ENCODE measurements at regions not wholly inside any gene's neighbourhood (a gene's known extent, or its start where the extent isn't known, plus 50 kb on each side); places are given as distances from the start of the nearest gene placed in this dataset.
"Not testable (repeated sequence)": the region's sequence is repeated elsewhere in the genome, so short reads cannot be mapped to it uniquely, and the experiment has no call there.

DNA sequence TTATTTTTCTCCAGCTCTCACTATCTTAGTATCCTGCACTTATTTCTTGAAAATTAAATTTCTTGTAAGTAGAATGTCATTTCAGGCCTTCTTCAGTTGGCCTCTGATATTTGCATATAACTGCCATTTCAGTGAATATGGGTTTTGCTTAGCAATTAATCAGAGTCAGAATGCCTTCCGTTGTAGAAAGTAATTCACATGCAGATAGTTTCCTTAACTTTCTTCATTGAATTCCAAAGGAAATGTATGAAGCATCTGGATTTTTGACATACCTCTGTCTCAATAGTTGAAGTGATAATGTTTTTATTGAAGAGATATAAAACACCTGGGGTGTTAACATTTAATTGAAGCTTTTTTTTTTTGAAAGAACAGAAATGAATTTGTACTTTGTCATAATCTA, 914.1 kb upstream of the NXPH2 start:
- no peaks in the 10 kb centered on the region for H3K27me3 ChIP-seq
- H3K4me3 ChIP-seq, result no peak overlapping the region
- TF ChIP-seq, protein P1, sequence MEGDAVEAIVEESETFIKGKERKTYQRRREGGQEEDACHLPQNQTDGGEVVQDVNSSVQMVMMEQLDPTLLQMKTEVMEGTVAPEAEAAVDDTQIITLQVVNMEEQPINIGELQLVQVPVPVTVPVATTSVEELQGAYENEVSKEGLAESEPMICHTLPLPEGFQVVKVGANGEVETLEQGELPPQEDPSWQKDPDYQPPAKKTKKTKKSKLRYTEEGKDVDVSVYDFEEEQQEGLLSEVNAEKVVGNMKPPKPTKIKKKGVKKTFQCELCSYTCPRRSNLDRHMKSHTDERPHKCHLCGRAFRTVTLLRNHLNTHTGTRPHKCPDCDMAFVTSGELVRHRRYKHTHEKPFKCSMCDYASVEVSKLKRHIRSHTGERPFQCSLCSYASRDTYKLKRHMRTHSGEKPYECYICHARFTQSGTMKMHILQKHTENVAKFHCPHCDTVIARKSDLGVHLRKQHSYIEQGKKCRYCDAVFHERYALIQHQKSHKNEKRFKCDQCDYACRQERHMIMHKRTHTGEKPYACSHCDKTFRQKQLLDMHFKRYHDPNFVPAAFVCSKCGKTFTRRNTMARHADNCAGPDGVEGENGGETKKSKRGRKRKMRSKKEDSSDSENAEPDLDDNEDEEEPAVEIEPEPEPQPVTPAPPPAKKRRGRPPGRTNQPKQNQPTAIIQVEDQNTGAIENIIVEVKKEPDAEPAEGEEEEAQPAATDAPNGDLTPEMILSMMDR (IDR thresholded peaks at IDR 0.05), result no peak
- no peak overlapping the region for H3K27ac ChIP-seq
- intact Hi-C loops (cut with DNase I), result no loop called here
- ATAC-seq (no peak), DNase-seq (no peak)
- peaks cover 0 to 4% of the 10 kb centered on the region in 2 donors for H3K9me3 ChIP-seq
- H3K4me1 ChIP-seq, result no peaks in the 10 kb centered on the region
- no peaks in the 10 kb centered on the region for H3K36me3 ChIP-seq

DNA sequence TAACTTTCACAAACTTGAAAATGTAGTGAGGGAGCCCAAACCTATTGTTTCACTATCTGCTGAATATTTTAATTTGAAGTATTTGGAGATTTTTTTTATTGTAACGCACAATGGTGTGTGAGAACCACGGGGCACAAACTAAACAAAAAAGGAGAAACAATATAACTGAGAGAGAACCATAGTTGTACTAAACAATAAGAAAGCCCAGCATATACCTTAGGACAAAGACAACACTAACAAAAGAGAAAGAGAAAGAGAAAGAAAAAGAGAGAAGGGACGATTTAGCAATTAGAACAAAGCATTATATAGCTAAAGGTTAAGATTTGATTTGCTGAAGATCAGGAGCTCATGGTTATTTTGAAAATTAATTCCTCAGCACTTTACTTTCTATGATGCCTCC, 906.0 kb upstream of the NXPH2 start:
- ATAC-seq (no peak), DNase-seq (no peak)
- no peak overlapping the region for H3K27ac ChIP-seq
- H3K4me3 ChIP-seq, result no peak overlapping the region
- H3K36me3 ChIP-seq, result no peaks in the 10 kb centered on the region
- intact Hi-C loops (cut with DNase I), result no loop called here
- no peaks in the 10 kb centered on the region for H3K27me3 ChIP-seq
- TF ChIP-seq, protein P1 (IDR thresholded peaks at IDR 0.05), result no peak
- H3K4me1 ChIP-seq, result no peaks in the 10 kb centered on the region
- H3K9me3 ChIP-seq, result peaks cover 0 to 8% of the 10 kb centered on the region in 2 donors

DNA sequence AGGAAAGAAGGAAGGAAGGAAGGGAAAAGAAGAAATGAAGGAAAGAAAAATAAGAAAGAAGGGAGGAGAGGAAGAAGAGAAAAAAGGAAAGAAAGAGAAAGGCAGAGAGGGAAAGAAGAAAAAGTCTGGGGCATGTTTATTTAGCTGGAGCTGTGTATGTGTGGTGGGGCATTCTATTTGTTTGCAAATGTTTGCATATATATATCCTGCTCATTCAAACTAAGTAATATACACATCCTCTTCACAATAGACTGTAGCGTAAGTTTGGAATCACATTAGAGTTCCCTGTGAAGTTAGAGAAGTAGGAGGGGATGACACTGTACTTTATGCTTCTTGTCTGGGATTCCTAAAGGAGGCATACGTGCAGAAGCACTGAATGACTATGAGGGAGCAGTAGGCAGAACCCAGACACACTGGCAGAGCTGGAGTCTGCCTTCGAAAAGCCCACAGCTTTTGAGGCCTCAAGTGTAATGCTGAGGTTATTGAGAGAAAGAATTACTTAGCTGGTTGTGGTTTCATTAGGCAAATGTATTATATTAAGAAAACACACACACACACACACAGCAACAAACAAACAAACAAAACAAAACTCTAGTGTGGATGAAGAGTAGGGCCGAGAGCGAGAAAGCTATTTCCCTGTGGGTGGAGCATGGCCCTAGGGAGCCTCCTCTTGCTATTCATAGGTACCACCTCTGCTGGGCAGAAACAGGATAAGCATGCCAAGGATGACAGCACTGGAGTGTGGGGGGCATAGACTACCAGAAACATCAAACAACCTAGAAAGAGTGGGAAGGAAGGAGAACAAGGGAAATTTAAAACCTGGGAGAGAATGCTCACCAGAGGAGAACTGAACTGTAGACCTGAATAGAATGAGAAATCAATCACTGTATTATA, 905.1 kb upstream of the NXPH2 start:
- H3K27ac ChIP-seq, result no peak overlapping the region
- peaks cover 0 to 8% of the 10 kb centered on the region in 2 donors for H3K9me3 ChIP-seq
- intact Hi-C loops (cut with DNase I), result no loop called here
- no peak for ATAC-seq
- TF ChIP-seq, protein P1 (IDR thresholded peaks at IDR 0.05), result no peak
- H3K4me1 ChIP-seq, result no peaks in the 10 kb centered on the region
- DNase-seq, result no peak
- H3K4me3 ChIP-seq, result no peak overlapping the region
- no peaks in the 10 kb centered on the region for H3K27me3 ChIP-seq
- H3K36me3 ChIP-seq, result no peaks in the 10 kb centered on the region

DNA sequence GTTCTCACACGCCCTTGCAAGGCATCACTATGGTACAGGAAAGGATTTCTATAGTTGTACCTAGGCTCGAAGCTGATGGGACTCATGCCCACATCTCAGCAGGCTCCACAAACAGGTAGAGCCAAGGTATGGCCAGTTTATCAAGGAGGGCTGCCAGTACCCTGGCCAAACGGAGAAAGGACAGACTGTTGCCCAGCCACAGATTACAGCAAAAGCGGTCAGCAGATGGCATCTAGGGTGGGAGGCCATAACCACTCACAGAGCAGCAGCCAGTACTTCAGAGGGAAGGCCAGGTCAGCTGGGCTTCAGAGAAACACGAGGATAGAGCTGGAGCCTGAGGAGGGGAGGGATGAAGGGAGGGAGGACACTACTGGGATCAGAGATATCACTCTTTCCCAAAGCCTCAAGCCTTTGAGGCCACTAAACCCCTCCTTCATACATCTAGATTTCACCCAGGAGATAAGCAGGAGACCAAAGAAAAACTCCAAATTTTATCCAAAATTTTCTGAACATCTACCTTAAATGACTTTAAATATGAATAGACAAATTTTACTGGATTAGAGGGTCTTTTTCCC, 904.2 kb upstream of the NXPH2 start:
- Histone ChIP-seq H3K4me3 (no peak overlapping the region), H3K4me1 (no peaks in the 10 kb centered on the region), H3K9me3 (peaks cover 0 to 8% of the 10 kb centered on the region in 2 donors), H3K27me3 (no peaks in the 10 kb centered on the region), H3K36me3 (no peaks in the 10 kb centered on the region), H3K27ac (no peak overlapping the region)
- no peak for ATAC-seq
- TF ChIP-seq, protein P1 (IDR thresholded peaks at IDR 0.05), result no peak
- no peak for DNase-seq
- intact Hi-C loops (cut with DNase I), result no loop called here

DNA sequence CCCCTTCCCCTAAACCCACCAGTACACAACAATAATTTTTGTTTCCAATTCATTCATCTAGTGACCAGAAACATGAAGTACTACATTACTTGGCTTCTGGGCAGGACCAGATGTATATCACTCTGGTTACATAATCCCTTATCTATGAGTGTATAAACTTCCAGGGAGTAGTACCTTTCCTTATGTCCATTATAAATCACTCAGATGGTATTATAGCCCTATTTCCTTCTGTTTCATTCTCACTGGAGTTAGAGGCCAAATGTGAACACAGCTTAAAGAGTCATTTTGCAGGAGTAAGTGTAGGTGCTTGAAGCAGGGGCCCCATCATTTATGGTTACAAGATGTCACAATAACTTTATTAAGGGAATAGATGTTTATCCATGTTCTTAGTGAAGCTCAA, 894.4 kb upstream of the NXPH2 start:
- Histone ChIP-seq H3K4me1 (no peaks in the 10 kb centered on the region), H3K36me3 (no peaks in the 10 kb centered on the region), H3K9me3 (no peaks in the 10 kb centered on the region), H3K4me3 (no peak overlapping the region), H3K27me3 (no peaks in the 10 kb centered on the region), H3K27ac (no peak overlapping the region)
- no peak for ATAC-seq
- intact Hi-C loops (cut with DNase I), result no loop called here
- no peak for DNase-seq
- TF ChIP-seq, protein P1 (IDR thresholded peaks at IDR 0.05), result no peak

DNA sequence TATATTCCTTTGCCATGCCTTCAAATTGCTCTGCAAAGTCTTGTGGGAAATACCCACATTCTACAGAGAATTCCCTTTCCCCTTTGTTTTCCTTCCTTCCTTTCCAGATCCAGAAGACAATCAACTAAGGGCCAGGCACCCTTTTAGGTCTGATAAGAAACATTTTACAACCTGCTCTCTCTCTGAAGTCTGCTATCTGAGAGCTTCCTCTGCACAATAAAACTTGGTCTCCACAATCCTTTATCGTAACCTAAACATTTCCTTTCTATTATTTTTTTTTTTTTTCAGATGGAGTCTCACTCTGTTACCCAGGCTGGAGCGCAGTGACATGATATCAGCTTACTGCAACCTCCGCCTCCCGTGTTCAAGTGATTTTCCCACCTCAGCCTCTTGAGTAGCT, 893.3 kb upstream of the NXPH2 start:
- H3K27me3 ChIP-seq, result not testable (repeated sequence)

More for the DNA sequence above, 893.3 kb upstream of the NXPH2 start:
- H3K36me3 ChIP-seq; H3K27ac ChIP-seq; intact Hi-C loops (cut with DNase I); H3K9me3 ChIP-seq; H3K4me1 ChIP-seq; DNase-seq; ATAC-seq; H3K4me3 ChIP-seq: not testable (repeated sequence)
